HG03520 (cell line): ENCODE measurements at regions not wholly inside any gene's neighbourhood (a gene's known extent, or its start where the extent isn't known, plus 50 kb on each side); places are given as distances from the start of the nearest gene placed in this dataset.

ENCODE experiments used
- ATAC-seq: cut with Tn5 transposase; IDR thresholded peaks from one replicate; pipeline ENCODE4 v1.9.1; 2021; ENCODE audit warnings: mild to moderate bottlenecking, moderate library complexity; ENCODE audit not compliant: unreplicated experiment

- no peak for ATAC-seq
Observed at GRCh38 chr4:18388039-18388438, 366.5 kb upstream of the LCORL start.

- no peak for ATAC-seq
Observed at GRCh38 chr4:18381186-18381585, 359.6 kb upstream of the LCORL start.

DNA sequence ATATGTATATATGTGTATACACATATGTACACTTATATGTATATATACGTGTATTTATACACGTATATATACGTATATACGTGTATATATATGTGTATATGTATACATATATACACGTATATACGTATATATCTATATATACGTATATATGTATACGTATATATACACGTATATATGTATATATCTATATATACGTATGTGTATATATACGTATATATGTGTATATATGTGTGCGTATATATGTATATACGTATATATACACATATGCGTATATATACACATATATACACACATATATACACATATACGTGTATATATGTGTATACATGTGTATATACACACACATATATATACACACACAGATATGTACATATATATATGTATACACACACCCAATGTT is 348.0 kb upstream of the LCORL start:
- ATAC-seq, result no peak

- ATAC-seq, result peak; percentile 96
Observed at GRCh38 chr4:18366892-18367291, 345.3 kb upstream of the LCORL start.

DNA sequence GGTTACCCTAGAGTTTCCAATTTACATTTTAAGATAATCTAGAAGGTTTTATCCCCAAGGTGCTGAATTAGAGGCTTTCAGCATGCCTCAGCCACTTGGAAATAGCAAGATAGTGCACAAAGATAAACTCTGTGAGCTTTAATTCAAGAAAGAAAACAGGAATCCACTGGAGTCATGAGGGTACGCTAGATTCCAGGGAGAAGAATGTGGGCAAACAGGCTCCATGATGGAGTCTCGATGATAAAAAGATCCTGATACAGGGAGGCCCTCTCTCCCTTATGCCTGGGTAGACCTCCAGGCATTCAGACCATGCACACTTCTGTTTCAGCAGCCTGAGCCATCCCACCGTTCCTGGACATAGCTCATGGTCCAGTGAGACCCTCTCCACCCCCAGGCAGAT is 344.6 kb upstream of the LCORL start:
- no peak for ATAC-seq

DNA sequence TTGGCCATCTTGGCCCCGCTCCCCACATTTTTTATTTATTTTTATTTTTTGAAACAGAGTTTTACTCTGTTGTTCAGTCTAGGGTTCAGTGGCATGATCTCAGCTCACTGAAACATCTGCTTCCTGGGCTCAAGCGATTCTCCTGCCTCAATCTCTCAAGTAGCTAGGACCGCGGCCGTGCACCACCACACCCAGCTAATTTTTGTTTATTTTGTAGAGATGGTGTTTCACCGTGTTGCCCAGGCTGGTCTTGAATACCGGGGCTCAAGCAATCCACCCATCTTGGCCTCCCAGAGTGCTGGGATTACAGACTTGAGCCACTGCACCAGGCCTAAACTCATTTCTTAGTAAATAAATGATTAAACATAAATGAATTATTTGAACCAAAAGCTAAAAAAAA is 322.0 kb upstream of the LCORL start:
- ATAC-seq, result no peak

DNA sequence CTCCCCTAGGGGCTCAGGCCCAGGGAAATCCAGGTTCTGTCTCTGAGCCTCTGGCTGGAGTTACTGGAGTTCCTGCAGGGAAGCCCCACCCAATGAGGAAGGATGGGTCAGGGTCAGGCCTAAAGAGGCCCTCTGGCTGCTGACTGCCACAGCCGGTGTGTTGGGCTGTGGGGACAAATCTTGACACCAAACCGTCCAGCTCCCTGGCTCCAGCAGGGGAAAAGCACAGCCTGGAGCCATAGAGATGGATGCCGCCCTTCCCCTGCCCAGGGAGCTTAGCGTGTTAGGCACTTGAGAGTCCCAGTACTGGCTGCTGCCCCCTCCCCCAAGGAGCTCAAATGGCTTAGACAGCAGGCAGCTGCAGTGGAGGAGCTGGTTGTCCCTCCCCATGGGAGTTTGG is 321.3 kb upstream of the LCORL start:
- no peak for ATAC-seq

DNA sequence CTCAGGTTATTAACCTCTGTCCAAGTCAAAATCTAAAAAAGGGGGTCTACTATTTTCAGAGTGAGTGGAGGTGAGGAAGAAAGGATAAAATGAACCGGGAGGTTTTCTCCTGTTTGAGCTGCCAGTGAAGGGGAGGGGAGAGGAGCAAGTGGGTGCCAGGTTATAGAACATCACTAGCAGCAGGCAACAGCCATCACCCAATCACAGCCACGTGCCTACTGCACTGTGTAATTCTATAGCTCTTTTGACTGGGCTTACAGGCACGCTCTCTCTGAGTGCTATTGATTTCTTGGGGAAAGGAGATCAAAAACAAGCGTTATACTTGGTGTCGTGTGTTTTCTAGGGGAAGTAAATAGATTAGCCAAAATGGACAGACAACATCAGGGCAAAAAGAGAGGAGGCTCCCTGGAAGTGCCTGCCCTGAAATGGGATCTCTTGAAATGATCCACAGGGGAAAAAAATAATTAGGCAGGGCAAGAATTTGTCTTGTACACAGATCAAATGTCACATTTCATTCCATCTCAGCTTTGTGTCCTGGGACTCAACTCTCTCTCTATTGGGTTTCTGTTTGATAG is 300.5 kb upstream of the LCORL start:
- ATAC-seq, result no peak

DNA sequence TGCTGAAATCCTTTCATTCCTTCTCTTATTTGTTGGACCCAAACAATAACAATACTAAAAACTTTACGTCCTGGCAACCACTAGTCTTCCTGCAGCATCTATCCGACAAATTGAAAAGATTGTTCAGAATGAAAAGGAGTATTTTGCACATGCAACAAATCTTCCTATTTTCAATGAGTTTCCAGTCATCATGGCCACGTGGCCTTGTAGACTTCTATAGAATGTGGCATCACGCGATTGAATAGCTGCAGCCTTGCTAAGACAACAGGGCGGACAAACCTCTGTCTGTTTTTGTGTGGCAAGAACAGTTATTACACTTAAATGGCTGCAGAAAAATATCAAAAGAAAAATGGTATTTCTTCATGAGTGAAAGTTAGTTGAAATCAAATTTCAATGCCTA is 297.9 kb upstream of the LCORL start:
- ATAC-seq, result no peak

GRCh38 chr4:18318682-18319388 is 297.3 kb upstream of the LCORL start:
- no peak for ATAC-seq

DNA sequence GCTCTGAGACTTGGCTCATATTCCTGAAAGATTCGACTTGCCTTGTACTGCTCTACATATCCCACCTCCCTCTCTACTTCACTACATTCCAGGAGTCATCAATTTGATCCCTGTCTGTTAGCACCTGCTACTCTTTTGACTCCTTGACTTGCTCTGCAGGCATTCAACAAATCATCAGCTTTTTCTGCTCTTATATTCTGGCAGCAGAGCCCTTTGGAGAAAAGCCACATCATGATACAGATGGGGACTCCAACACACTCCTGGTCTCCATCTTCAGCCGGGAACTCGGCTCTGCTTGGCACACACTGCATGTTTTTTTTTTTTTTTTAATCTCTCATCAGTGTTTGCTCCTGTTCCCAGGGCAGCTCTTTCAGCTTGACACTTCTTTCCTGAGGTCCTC is 293.2 kb upstream of the LCORL start:
- no peak for ATAC-seq

- no peak for ATAC-seq
Observed at GRCh38 chr4:18297684-18298083, 276.1 kb upstream of the LCORL start.

DNA sequence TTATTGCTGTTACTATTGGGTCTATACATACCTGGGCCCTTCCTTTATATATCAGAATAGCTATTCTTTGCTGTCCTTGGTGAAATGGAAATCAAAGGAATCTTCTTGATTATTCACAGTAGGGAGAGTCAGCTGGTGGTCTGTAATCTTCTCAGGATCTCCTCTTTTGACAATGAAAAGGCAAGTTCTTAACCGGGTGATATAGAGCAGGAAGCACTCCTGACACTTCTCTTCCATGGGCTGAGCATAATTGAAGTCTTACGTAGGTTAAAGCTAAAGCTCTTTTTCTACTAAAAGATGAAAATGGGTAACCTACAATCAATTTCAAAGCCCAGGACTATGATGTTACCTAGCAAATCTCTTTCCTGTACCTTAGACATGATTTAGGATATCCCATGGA is 274.9 kb upstream of the LCORL start:
- ATAC-seq, result no peak

DNA sequence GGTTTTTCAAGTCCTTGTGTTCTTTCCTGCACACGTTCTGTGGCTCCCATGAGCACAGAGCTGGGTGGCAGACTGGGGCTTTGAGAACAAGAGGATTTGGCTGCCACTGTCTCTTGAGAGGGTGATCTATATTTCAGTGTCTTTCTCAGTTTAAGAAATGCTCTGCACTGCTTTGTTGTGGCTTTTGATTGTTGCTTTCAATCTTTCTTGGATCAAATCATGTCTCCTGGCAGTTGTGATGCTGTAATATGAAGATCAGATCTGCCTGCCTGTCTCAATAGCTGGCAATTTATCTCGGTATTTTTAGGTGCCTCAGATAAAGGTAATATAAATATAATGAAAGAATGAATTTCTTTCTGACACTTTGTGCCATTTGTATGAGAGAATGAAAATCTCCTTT is 273.3 kb upstream of the LCORL start:
- no peak for ATAC-seq

DNA sequence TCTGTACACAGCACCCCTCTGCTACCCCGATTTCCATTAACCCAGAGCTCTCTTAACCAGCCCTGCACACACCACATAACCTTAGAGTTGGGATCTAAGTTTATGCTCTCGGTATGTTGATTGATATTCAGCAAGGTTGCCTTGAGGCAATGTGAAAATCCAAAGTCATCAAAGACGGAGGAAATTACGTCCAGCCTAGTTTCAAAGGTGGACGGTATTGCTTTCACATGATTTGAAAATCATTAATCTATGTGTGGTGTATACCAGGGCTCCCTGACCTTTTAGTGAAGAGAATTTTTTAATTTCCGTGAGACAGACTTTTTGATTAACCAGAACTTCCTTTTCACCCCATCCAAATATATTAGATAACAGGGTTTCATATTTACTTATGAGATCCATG is 272.5 kb upstream of the LCORL start:
- ATAC-seq, result no peak

GRCh38 chr4:18292411-18292810 is 270.9 kb upstream of the LCORL start:
- ATAC-seq, result no peak

DNA sequence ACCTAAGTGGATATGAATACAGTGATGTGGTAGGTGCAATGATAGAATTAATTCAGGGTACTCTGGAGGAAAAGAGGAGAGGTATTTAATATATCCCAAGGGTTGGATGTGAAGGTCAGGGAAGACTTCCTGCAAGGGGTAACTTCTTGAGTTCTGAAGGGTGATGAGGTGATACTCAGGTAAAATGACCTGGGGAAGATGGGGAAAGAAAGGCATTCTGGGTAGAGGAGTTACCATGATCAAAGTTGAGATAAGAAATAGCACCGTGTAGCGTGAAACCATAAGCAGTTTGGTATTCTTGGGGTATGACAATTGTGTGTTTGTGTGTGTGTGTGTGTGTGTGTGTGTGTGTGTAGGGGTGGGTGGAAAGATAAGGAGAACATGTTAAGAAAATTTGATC is 270.4 kb upstream of the LCORL start:
- no peak for ATAC-seq

DNA sequence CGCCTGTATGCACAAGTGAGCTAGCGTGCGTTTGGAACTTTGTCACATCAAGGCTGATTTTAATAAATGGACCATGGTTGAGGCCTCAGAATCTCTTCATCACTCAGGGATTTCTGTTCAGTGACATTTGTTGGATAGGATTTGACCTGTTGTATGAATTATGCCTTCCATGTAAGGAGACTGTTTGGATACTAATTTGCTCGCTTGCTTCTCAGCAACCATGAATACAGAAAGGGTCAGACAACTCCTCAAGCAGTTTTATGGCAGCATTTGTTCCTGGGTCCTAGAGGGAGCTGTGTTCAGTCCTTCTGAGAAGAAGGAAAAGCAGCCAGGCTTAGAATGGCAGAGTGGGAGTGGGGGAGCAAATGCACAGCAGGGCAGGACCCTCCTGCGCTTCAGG is 269.7 kb upstream of the LCORL start:
- no peak for ATAC-seq

DNA sequence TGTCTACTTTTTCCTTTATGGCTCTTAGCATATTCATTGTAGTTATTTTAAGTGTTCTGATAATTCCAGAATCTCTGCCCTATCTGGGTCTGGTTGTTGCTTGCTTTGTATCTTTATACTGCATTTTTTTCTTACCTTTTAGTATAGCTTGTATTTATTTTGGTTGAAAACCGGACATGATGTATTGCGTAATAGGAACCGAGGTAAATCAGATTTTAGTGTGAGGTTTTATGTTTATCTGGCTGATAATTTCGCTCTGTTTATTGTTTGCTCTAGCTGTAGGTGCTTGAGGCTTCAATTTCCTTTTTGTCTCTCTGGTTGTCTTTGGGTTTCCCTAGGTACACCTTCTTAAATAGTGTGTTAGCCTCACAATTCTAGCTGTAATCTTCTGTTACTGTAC is 263.8 kb upstream of the LCORL start:
- no peak for ATAC-seq

- ATAC-seq, result no peak
Observed at GRCh38 chr4:18278244-18278643, 256.7 kb upstream of the LCORL start.

- no peak for ATAC-seq
Observed at GRCh38 chr4:18262832-18263231, 241.3 kb upstream of the LCORL start.

- ATAC-seq, result no peak
Observed at GRCh38 chr4:18252052-18252451, 230.5 kb upstream of the LCORL start.

DNA sequence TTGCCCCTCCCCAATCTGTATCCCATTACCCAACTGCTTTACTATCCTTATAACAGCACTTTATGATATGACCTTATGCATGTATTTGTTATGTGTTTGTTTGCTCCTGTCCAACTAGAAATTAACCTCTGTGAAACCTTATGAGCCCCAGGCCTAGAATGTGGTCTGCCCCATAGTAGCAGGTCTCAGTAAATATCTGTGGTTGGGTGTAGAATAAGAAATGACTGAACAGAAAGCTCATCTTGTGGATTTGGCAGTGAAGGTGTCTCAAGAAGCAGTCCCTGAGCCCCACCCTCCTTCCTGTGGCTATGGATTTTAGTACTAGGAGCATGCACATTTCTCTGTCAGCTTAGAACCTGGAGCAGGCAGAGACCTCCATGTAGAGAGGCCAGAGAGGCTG is 229.0 kb upstream of the LCORL start:
- peak; percentile 58 for ATAC-seq
